Activated CD4-positive, alpha-beta T cell treated with anti-CD3 and anti-CD28 coated beads, Interleukin-2, amount 50 U/mL, for 24 hours (primary cell): ENCODE measurements at regions not wholly inside any gene's neighbourhood (a gene's known extent, or its start where the extent isn't known, plus 50 kb on each side); places are given as distances from the start of the nearest gene placed in this dataset.

Experiments
- DNase-seq, 2 donors: peaks; one replicate each; pipeline ENCODE4 v3.0.0-alpha.2; 2020; ENCODE audit warnings: low read depth in 1 of 2, low spot score in 1 of 2

DNA sequence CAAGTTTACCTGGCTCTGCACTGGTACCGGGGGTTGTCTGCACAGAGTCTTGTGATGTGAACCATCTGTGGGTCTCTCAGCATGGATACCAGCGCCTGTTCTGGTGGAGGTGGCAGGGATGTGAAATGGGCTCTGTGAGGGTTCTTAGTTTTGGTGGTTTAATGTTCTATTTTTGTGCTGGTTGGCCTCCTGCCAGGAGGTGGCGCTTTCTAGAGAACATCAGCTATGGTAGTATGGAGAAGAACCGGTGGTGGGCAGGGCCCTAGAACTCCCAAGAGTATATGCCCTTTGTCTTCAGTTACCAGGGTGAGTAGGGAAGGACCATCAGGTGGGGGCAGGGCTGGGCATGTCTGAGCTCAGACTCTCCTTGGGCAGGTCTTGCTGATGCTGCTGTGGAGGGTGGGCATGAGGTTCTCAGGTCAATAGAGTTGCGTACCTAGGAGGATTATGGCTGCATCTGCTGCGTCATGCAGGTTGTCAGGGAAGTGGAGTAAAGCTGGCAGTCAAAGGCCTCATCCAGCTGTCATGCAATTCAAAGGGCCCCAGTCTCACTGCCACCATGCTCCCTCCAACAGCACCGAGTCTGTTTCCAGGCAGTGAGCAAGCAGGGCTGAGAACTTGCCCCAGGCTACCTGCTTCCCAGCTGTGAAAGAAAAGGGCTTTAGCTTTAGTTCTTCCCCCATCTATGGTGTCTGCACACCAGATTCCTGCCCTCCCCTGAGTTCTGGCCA is 278.0 kb downstream of the METTL4 start:
- no peak for DNase-seq

DNA sequence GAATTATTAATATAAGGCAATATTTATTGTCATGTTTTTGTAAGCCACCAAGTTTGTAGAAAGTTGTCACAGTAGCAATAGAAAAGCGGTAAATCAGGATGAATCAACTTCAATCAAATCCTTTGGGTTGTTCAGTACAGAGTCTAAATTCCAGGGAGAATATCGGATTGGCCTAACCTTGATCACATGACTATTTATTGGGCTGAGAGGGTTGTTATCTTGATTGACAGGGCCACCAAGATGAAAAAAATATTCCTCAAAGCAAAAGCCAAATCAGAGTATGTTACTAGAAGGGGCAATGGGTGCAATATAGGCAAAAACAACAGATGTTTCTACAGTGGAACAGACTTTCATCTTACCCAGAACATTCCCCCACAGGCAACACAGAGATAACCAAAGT is 270.0 kb downstream of the METTL4 start:
- no peak for DNase-seq

GRCh38 chr18:2302012-2302411 is 269.3 kb downstream of the METTL4 start:
- DNase-seq, result no peak

- no peak for DNase-seq
Observed at GRCh38 chr18:2302628-2303516, 268.4 kb downstream of the METTL4 start.

DNA sequence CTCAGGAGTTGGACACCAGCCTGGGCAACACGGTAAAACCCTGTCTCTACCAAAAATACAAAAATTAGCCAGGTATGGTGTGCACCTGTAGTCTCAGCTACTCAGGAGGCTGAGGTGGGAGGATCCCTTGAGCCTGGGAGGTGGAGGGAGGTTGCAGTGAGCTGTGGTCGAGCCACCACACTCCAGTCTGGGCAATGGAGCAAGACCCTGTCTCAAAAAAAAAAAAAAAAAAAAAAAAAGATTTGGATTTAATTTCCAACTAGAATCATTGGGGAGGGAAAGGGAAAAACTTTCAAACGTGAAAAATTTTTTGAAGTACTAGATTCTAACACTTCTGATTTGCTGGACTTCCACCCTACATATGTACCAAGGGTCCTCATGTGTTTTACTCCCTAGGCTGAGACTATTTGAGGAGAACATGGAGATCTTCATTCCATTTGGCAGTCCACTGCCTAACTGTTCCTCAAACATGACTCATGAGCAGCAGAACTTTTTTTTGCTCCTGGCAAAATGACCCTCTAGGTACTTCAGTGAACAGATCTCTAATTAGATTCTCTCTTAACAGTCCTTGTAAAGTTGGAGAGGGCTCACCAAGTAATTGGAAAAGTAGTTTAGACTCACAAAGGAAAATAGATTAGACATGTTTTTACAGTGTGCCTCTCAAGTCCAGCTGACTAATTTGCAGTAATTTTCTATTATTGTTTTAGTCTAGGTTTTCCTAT is 267.6 kb downstream of the METTL4 start:
- DNase-seq, result no peak

DNA sequence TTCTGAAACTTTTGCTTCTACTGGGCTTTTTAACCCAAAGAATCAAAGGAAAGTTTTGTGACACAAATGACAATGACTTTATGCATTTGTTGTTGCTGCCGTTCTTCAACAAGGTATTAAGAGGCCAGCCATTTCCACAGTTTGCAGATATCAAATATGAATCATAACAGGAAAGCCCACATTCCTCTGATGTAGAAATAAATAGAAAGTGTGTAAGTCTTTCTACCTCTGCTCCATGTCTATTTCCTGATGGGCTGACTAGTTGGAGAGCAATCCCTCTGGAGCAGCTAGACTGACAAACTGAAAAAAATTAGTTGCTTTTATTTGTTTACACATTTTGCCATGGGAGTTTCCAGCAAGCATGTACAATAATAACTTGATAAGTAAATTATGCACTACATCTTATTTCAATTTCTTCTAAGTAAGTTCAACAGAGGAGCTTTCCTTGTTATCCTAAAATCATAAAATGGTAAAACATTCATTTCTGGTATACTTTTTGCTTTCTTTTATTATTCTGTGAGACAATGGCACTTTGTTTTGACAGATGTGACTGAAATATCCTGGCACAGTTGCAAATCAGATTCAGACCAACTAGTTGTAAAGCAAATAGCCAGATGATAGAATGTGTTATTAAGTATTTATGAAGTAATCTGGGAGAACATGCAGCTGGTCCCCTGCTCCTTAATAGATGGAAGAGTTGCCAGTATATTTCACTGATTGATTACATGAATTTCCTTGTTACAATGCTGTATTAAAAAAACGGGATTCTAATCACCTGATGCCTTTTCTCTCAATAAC is 266.7 kb downstream of the METTL4 start:
- DNase-seq, result no peak

GRCh38 chr18:2306606-2307005 is 264.7 kb downstream of the METTL4 start:
- DNase-seq, result no peak

GRCh38 chr18:2310886-2311285 is 260.4 kb downstream of the METTL4 start:
- DNase-seq, result no peak

- DNase-seq, result no peak
Observed at GRCh38 chr18:2312440-2312839, 258.9 kb downstream of the METTL4 start.

- no peak for DNase-seq
Observed at GRCh38 chr18:2313332-2313731, 258.0 kb downstream of the METTL4 start.

DNA sequence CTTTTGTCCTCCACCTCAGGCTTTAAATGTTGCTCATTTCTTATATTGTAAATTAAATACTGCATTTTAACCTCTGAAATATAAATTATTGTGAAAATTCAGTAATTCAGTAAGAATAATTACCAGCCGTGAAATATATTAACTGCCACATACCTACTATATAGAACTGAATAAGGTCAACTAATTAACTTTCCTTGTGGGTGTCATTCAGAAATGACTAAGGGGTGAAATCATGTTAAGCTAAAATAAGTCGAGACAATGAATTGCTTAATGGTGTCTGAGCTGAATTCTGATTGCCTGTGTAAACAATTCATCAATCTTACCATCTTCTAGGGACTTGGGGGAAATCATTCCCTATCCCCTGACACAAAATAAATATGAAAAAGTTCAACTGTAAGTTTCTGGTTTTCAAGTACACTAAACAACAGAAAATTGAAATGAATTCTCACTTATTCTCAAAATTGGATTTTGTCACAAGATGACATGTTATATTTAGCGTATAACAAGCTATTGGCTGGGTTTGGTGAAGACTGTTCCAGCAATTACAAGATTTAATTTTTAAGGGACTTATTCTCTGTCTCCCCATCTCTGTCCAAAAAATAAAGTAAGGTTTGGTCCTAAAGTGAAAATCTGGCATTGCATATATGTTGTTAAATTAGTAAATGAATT is 255.1 kb downstream of the METTL4 start:
- no peak for DNase-seq

DNA sequence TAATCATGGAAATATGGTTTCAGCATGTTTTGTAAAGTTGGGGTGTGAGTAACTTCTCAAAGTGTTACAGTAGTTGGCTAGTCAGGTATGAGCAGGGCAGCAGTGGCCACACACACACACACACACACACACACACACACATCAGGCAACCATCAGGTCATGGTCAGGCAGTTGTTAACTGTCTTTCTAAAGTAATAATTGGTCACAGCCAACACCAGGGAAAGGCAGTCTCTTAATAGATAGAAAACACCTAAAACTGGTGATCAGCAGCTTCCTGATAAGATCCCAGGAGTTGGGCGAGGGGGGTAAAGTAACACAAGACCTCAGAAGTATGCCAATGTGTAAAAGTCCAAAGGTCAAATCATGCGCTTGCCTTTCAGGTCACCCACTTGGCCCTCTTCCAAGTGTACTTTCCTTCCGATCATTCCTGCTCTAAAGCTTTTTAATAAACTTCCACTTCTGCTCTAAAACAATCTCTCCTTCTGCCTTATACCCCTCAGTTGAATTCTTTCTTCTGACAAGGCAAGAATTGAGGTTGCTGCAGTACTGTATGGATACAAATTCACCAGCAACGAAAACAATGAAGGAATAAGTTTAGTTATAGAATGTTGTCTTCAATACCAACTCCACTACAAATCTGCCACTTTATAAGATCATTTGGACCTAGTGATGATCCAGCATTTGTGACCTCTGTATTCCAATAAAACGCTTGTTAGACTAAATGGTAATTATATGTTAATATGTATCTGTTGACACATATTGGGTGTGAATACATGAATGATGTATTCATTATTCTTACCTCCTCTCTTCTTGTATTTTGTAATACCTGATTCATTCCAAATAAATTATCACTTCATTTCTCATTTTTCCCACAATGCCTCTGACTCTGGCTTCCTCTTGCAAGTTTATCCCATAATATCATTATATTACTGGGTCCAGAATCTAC is 254.3 kb downstream of the METTL4 start:
- DNase-seq, result no peak

DNA sequence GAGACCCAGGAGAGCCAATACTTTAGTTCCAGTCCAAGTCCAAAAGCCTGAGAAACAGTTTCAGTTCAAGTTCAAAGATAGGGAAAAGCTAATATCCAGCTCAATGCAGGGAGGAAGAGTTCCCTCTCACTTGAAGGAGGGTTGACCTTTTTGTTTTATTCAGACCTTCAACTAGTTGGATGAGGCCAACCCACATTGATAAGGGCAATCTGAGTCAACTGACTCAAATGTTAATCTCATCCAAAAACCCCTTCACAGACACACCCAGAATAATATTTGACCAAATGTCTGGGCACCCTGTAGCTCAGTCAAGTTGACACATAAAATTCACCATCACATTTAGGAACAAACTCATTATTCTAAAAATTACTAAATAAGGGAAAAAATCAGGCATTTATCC is 246.8 kb downstream of the METTL4 start:
- no peak for DNase-seq

DNA sequence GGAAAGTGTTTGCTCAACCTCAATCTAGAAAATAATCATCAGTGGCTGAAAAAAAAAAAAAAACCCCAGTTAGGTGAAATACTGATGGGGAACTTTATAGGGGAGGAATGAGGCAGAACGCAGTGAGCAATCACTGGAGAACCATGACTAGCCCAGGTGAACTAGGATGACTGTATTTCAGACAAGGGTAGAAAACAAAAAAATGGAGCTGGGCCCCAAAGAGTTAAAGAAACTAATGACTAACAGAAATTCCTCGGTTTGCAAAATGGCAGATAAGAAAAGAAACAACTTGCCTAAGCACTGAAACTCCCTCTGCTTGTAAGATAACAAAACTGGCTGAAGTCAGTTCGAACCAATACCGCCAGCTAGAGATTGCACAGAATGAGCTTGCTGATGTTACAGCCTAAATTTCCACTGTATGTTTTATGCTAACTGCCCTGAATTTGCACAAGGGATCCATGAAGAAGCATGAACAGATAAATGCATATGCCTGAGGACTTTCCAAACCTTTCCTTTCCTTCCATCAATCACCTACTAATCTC is 245.9 kb downstream of the METTL4 start:
- no peak for DNase-seq

DNA sequence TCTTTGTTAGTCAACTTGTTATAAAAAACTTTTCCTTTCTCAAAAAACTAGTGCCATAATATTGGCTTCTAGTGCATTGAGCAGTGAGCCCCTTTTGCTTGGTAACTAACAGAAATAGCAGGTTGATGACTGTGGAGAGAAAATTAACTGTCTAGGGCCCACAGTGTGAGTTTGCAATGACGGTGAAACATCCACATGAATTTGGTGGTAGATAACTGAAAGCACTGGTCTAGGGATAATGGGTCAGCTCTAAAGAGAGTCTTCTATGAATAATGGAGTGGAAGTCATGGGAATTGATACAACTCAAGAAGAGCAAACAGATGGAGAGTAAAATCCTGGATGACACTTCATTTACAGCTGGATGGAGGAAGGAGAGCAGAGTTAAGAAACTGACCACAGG is 245.4 kb downstream of the METTL4 start:
- no peak for DNase-seq

DNA sequence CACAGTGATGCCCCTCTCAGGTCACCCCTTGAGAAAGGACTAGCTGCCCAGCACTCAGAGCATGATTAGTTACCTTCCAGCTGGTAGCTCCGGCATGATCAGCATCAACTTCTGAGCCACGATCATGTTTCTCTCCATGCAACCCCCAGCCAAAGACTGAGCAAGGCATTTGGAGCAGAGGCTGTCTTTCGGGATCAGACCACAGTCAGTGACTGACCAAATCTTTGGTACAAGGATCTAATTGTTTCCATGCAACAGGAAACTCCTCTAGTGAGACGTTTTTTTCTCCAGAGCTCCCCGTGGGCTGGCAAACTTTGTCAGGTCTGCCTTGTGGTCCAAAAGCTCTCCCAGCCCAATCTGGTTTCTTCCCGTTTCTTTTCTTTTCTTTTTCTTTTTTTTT is 244.3 kb downstream of the METTL4 start:
- DNase-seq, result no peak

DNA sequence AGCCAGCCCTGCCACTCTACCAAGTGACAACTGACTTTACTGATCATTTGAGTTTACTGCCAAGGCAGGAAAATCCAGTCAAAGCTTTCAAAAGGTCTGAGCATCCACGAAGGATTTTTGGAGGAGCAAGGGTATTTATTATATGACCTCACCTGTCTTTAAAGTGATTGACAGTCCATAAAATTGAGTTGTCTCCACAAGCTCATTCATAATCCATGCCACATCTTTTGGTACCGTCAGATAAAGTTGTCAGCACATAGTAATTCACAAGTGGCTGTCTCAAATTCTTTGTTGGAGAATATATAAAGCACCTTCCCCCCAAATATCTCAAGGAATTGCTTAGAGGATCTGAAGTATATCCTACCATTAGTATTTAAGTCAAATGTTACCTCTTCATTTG is 240.5 kb downstream of the METTL4 start:
- no peak for DNase-seq

DNA sequence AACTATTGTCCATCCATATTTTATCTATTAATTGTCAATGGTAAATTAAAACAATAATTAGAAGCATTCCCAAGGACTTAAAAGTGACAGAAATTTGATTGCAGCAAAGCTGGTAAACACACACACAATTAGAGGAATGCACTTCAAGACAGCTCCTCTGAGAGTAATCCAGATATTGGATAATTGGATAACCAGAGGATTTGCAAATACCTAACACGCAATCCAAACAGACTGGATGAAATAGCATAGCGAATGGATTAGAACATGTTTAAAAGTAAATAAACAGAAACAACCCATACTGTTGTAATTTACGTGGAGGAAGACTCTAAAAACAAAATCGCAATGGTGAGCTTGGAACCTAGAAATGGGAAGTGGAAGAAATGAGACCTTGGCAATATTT is 239.8 kb downstream of the METTL4 start:
- DNase-seq, result no peak
